ENCODE measurements at regions not wholly inside any gene's neighbourhood (a gene's known extent, or its start where the extent isn't known, plus 50 kb on each side); places are given as distances from the start of the nearest gene placed in this dataset.
"Not testable (repeated sequence)": the region's sequence is repeated elsewhere in the genome, so short reads cannot be mapped to it uniquely, and the experiment has no call there.

- DNase-seq (ENCODE audit: low read depth), result peak; percentile 39
- H3K27me3 ChIP-seq (ENCODE audit: control insufficient read depth, insufficient read depth, low read length), result no peaks in the 10 kb centered on the region; the same call in 1 of the 2 replicates
- no peak for TF ChIP-seq CTCF (IDR thresholded peaks at IDR 0.05; ENCODE audit: insufficient read depth, low read depth, low read length)
- ChIA-PET CTCF (interaction anchor here (0.6 to 1.4 kb wide), 5 partner anchors 9 to 1143 kb away, joined by 3 read pairs; no protein-coding TSS in a partner anchor), POLR2A (interaction anchor here (0.6 kb wide), 1 partner anchor 528 kb away, joined by 3 read pairs; no protein-coding TSS in a partner anchor)
- H3K4me3 ChIP-seq (ENCODE audit: low read depth, low read length), result no peak overlapping the region
- no peaks in the 10 kb centered on the region for H3K36me3 ChIP-seq (ENCODE audit: control insufficient read depth, insufficient read depth, low read length)
These were observed 66.5 kb upstream of the BCL6 start for GRCh38 chr3:187811585-187812250.

GRCh38 chr3:187812496-187812895 lies 67.2 kb upstream of the BCL6 start:
- TF ChIP-seq CTCF (IDR thresholded peaks at IDR 0.05; ENCODE audit: insufficient read depth, low read depth, low read length), result no peak
- no peaks in the 10 kb centered on the region for H3K36me3 ChIP-seq (ENCODE audit: control insufficient read depth, insufficient read depth, low read length)
- POLR2A ChIA-PET, result interaction anchor here (0.6 kb wide), 1 partner anchor 527 kb away, joined by 3 read pairs; no protein-coding TSS in a partner anchor
- H3K4me3 ChIP-seq (ENCODE audit: low read depth, low read length), result no peak overlapping the region
- CTCF ChIA-PET, result no interaction called here
- no peaks in the 10 kb centered on the region; the same call in 1 of the 2 replicates for H3K27me3 ChIP-seq (ENCODE audit: control insufficient read depth, insufficient read depth, low read length)
- DNase-seq (ENCODE audit: low read depth), result no peak

GRCh38 chr3:187813198-187813597 lies 67.9 kb upstream of the BCL6 start:
- TF ChIP-seq CTCF (IDR thresholded peaks at IDR 0.05; ENCODE audit: insufficient read depth, low read depth, low read length), result no peak
- ChIA-PET CTCF (interaction anchor here (0.8 kb wide), 1 partner anchor 19 kb away, joined by 3 read pairs; no protein-coding TSS in a partner anchor), POLR2A (no interaction called here)
- DNase-seq (ENCODE audit: low read depth), result no peak
- no peak overlapping the region for H3K4me3 ChIP-seq (ENCODE audit: low read depth, low read length)
- no peaks in the 10 kb centered on the region; the same call in 1 of the 2 replicates for H3K27me3 ChIP-seq (ENCODE audit: control insufficient read depth, insufficient read depth, low read length)
- H3K36me3 ChIP-seq (ENCODE audit: control insufficient read depth, insufficient read depth, low read length), result no peaks in the 10 kb centered on the region

GRCh38 chr3:187817766-187818165 lies 72.5 kb upstream of the BCL6 start:
- DNase-seq (ENCODE audit: low read depth); POLR2A ChIA-PET; H3K27me3 ChIP-seq (ENCODE audit: control insufficient read depth, insufficient read depth, low read length); CTCF ChIA-PET; H3K36me3 ChIP-seq (ENCODE audit: control insufficient read depth, insufficient read depth, low read length); H3K4me3 ChIP-seq (ENCODE audit: low read depth, low read length): not testable (repeated sequence)

- DNase-seq (ENCODE audit: low read depth), result no peak
- POLR2A ChIA-PET, result no interaction called here
- Histone ChIP-seq H3K27me3 (ENCODE audit: control insufficient read depth, insufficient read depth, low read length) (no peaks in the 10 kb centered on the region; the same call in 1 of the 2 replicates), H3K4me3 (ENCODE audit: low read depth, low read length) (no peak overlapping the region), H3K36me3 (ENCODE audit: control insufficient read depth, insufficient read depth, low read length) (no peaks in the 10 kb centered on the region)
- no peak for TF ChIP-seq CTCF (IDR thresholded peaks at IDR 0.05; ENCODE audit: insufficient read depth, low read depth, low read length)
- CTCF ChIA-PET, result no interaction called here
These were observed 76.5 kb upstream of the BCL6 start for GRCh38 chr3:187821616-187822317.

All from BJ (cell line).